ENCODE measurements at regions not wholly inside any gene's neighbourhood (a gene's known extent, or its start where the extent isn't known, plus 50 kb on each side); places are given as distances from the start of the nearest gene placed in this dataset.

GRCh38 chr16:51953286-51953985 lies 593.5 kb downstream of the TOX3 start:
- no peaks in the 10 kb centered on the region for H3K79me2 ChIP-seq (ENCODE audit: insufficient read depth, low read depth, low read length)
- no peaks in the 10 kb centered on the region for H3K4me1 ChIP-seq (ENCODE audit: insufficient read depth, low read length, poor library complexity, severe bottlenecking)
- H2AFZ ChIP-seq (ENCODE audit: low read length) = no peak overlapping the region
- no peaks in the 10 kb centered on the region for H3K9me2 ChIP-seq (ENCODE audit: insufficient read depth, low read length)
- H3K9me3 ChIP-seq (ENCODE audit: low read length) = no peaks in the 10 kb centered on the region
- H3K4me3 ChIP-seq (ENCODE audit: low read depth, low read length, poor library complexity, severe bottlenecking) = no peak overlapping the region
- no peaks in the 10 kb centered on the region for H4K20me1 ChIP-seq (ENCODE audit: insufficient read depth, low read length)
- DNase-seq (ENCODE audit: low spot score) = no peak
- CTCF ChIA-PET (ENCODE audit: unreplicated experiment) = interaction anchor here (0.6 kb wide), 1 partner anchor 18 kb away, joined by 3 read pairs; no protein-coding TSS in a partner anchor
- POLR2A ChIA-PET = interaction anchor here (1.0 kb wide), 1 partner anchor 87 kb away, joined by 3 read pairs; no protein-coding TSS in a partner anchor
- no TSS peak for BruUV-seq (replicated peaks)
- no peak overlapping the region for H3K4me2 ChIP-seq (ENCODE audit: low read length)
- H3K27ac ChIP-seq (ENCODE audit: low read depth, low read length, poor library complexity, severe bottlenecking) = no peak overlapping the region
- no peak for TF ChIP-seq EZH2phosphoT487 (IDR thresholded peaks at IDR 0.05; ENCODE audit: borderline replicate concordance, low read depth, low read length)
- TF ChIP-seq CTCF (conservative IDR thresholded peaks at IDR 0.05; ENCODE audit: low read length) = no peak
- no peaks in the 10 kb centered on the region for H3K36me3 ChIP-seq (ENCODE audit: insufficient read depth, low read length)
- intact Hi-C loops (cut with micrococcal nuclease; ENCODE audit: unreplicated experiment) = no loop called here

GRCh38 chr16:51952500-51952899 lies 594.4 kb downstream of the TOX3 start:
- no peak for DNase-seq (ENCODE audit: low spot score)
- ChIA-PET CTCF (ENCODE audit: unreplicated experiment) (no interaction called here), POLR2A (interaction anchor here (0.6 kb wide), 1 partner anchor 9 kb away, joined by 3 read pairs; no protein-coding TSS in a partner anchor)
- Histone ChIP-seq H3K36me3 (ENCODE audit: insufficient read depth, low read length) (no peaks in the 10 kb centered on the region), H3K79me2 (ENCODE audit: insufficient read depth, low read depth, low read length) (no peaks in the 10 kb centered on the region), H3K27ac (ENCODE audit: low read depth, low read length, poor library complexity, severe bottlenecking) (no peak overlapping the region), H4K20me1 (ENCODE audit: insufficient read depth, low read length) (no peaks in the 10 kb centered on the region), H3K4me2 (ENCODE audit: low read length) (no peak overlapping the region), H2AFZ (ENCODE audit: low read length) (no peak overlapping the region), H3K9me3 (ENCODE audit: low read length) (no peaks in the 10 kb centered on the region), H3K4me3 (ENCODE audit: low read depth, low read length, poor library complexity, severe bottlenecking) (no peak overlapping the region), H3K4me1 (ENCODE audit: insufficient read depth, low read length, poor library complexity, severe bottlenecking) (no peaks in the 10 kb centered on the region), H3K9me2 (ENCODE audit: insufficient read depth, low read length) (no peaks in the 10 kb centered on the region)
- no peak for TF ChIP-seq CTCF (conservative IDR thresholded peaks at IDR 0.05; ENCODE audit: low read length)
- TF ChIP-seq EZH2phosphoT487 (IDR thresholded peaks at IDR 0.05; ENCODE audit: borderline replicate concordance, low read depth, low read length) = no peak
- no TSS peak for BruUV-seq (replicated peaks)
- intact Hi-C loops (cut with micrococcal nuclease; ENCODE audit: unreplicated experiment) = no loop called here

- ChIA-PET CTCF (ENCODE audit: unreplicated experiment) (no interaction called here), POLR2A (no interaction called here)
Measured at GRCh38 chr16:51951668-51952298, 595.2 kb downstream of the TOX3 start.

More at GRCh38 chr16:51951668-51952298, 595.2 kb downstream of the TOX3 start:
- H3K4me2 ChIP-seq (ENCODE audit: low read length) = no peak overlapping the region
- H3K79me2 ChIP-seq (ENCODE audit: insufficient read depth, low read depth, low read length) = no peaks in the 10 kb centered on the region
- no peak overlapping the region for H3K4me3 ChIP-seq (ENCODE audit: low read depth, low read length, poor library complexity, severe bottlenecking)
- H2AFZ ChIP-seq (ENCODE audit: low read length) = no peak overlapping the region
- no TSS peak for BruUV-seq (replicated peaks)
- no peaks in the 10 kb centered on the region for H3K36me3 ChIP-seq (ENCODE audit: insufficient read depth, low read length)
- no peak for DNase-seq (ENCODE audit: low spot score)
- no peaks in the 10 kb centered on the region for H3K4me1 ChIP-seq (ENCODE audit: insufficient read depth, low read length, poor library complexity, severe bottlenecking)
- no peaks in the 10 kb centered on the region for H3K9me2 ChIP-seq (ENCODE audit: insufficient read depth, low read length)
- TF ChIP-seq CTCF (conservative IDR thresholded peaks at IDR 0.05; ENCODE audit: low read length) = no peak
- TF ChIP-seq EZH2phosphoT487 (IDR thresholded peaks at IDR 0.05; ENCODE audit: borderline replicate concordance, low read depth, low read length) = no peak
- H4K20me1 ChIP-seq (ENCODE audit: insufficient read depth, low read length) = no peaks in the 10 kb centered on the region
- no peaks in the 10 kb centered on the region for H3K9me3 ChIP-seq (ENCODE audit: low read length)
- intact Hi-C loops (cut with micrococcal nuclease; ENCODE audit: unreplicated experiment) = no loop called here
- H3K27ac ChIP-seq (ENCODE audit: low read depth, low read length, poor library complexity, severe bottlenecking) = no peak overlapping the region

Measured in OCI-LY7 (cell line).